ENCODE measurements at regions not wholly inside any gene's neighbourhood (a gene's known extent, or its start where the extent isn't known, plus 50 kb on each side); places are given as distances from the start of the nearest gene placed in this dataset.

DNA sequence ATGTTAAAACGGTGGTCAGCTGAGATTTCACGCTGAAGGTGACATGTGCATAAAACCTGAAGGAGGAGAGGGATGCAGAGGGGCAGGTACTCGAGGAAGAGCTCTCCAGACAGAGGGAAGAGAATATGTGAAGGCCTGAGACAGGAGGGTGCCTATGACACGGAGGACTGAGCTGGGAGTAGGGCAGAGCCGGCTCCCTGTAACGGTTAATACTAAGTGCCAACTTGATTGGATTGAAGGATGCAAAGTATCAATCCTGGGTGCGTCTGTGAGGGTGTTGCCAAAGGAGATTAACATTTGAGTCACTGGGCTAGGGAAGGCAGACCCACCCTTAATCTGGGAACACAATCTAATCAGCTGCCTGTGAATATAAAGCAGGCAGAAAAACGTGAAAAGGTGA lies 136.2 kb upstream of the SYT6 start:
- Histone ChIP-seq H2BK120ac (ENCODE audit: low read depth, low read length) (no peak overlapping the region), H3K36me3 (ENCODE audit: control insufficient read depth, insufficient read depth, low read length) (no peaks in the 10 kb centered on the region), H3K56ac (ENCODE audit: extremely low read depth, insufficient read depth, low read length) (no peak overlapping the region), H3K9me1 (ENCODE audit: insufficient read depth, low read length) (no peaks in the 10 kb centered on the region), H2BK15ac (ENCODE audit: low read depth, low read length) (no peak overlapping the region), H3K79me1 (ENCODE audit: low read depth in 1 of 2, low read length in 2 of 2) (no peaks in the 10 kb centered on the region), H4K20me1 (ENCODE audit: insufficient read depth, low read length) (no peaks in the 10 kb centered on the region), H2AK5ac (ENCODE audit: low read depth, low read length) (no peak overlapping the region), H2BK5ac (ENCODE audit: low read depth, low read length, poor library complexity, severe bottlenecking) (no peak overlapping the region), H3K9me3 (ENCODE audit: control insufficient read depth, insufficient read depth, low read length) (no peaks in the 10 kb centered on the region), H3K23ac (ENCODE audit: low read depth, low read length) (no peak overlapping the region), H2BK20ac (ENCODE audit: low read depth, low read length) (no peak overlapping the region), H3K4me3 (ENCODE audit: insufficient read depth, low read depth, low read length) (no peak overlapping the region), H3K27ac (ENCODE audit: insufficient read depth, low read length) (no peak overlapping the region), H3K27me3 (ENCODE audit: control insufficient read depth, insufficient read depth, low read length) (peaks cover 15% of the 10 kb centered on the region), H3K18ac (ENCODE audit: low read depth, low read length) (no peak overlapping the region), H2AFZ (replicated peaks; ENCODE audit: low read length, poor library complexity) (no peak overlapping the region), H3K9ac (ENCODE audit: low read depth, low read length) (no peak overlapping the region), H3K14ac (replicated peaks; ENCODE audit: low read depth, low read length) (no peak overlapping the region), H4K8ac (ENCODE audit: low read depth in 2 of 2, low read length in 2 of 2) (no peak overlapping the region), H4K91ac (ENCODE audit: insufficient read depth, low read depth, low read length) (no peak overlapping the region), H3K4me1 (ENCODE audit: control insufficient read depth, insufficient read depth, low read length) (peaks cover 2% of the 10 kb centered on the region; the same call in 1 of the 2 replicates), H4K5ac (ENCODE audit: low read depth, low read length) (no peak overlapping the region), H3K4me2 (ENCODE audit: low read depth, low read length) (no peak overlapping the region), H3K4ac (ENCODE audit: low read depth, low read length) (no peak overlapping the region), H2AK9ac (replicated peaks; ENCODE audit: low read depth, low read length, poor library complexity) (no peak overlapping the region)
- 60% methylated on average over 3 of the region's 8 CpGs; no CpG with 5 or more reads in 1 of the 2 experiments for WGBS, 2 experiments (ENCODE audit: extremely low coverage in 2 of 2, insufficient read length in 1 of 2)
- TF ChIP-seq POLR2A (IDR thresholded peaks at IDR 0.05; ENCODE audit: low read depth, low read length) (no peak), CEBPB (IDR thresholded peaks at IDR 0.05; ENCODE audit: low read depth, low read length) (no peak), CHD1 (IDR thresholded peaks at IDR 0.05; ENCODE audit: low read depth, low read length) (no peak), MAZ (IDR thresholded peaks at IDR 0.05; ENCODE audit: borderline replicate concordance, low read depth, low read length) (no peak), BHLHE40 (IDR thresholded peaks at IDR 0.05; ENCODE audit: low read depth, low read length) (no peak)
- TF ChIP-seq, protein P1, sequence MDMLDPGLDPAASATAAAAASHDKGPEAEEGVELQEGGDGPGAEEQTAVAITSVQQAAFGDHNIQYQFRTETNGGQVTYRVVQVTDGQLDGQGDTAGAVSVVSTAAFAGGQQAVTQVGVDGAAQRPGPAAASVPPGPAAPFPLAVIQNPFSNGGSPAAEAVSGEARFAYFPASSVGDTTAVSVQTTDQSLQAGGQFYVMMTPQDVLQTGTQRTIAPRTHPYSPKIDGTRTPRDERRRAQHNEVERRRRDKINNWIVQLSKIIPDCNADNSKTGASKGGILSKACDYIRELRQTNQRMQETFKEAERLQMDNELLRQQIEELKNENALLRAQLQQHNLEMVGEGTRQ (IDR thresholded peaks at IDR 0.05; ENCODE audit: low read depth, low read length): no peak
- POLR2A ChIA-PET (ENCODE audit: unreplicated experiment): no interaction called here
- CTCF ChIA-PET: interaction anchor here (0.5 kb wide), 1 partner anchor 14 kb away, joined by 4 read pairs; no protein-coding TSS in a partner anchor
- in situ Hi-C loops (cut with MboI; ENCODE audit: low sequenced_read_pairs) (loop anchor here (25.0 kb wide), 1 partner anchor 428 kb away; the partner anchor contains the start of gene PTPN22), intact Hi-C loops (cut with micrococcal nuclease) (no loop called here), dilution Hi-C loops (cut with HindIII; ENCODE audit: low sequenced_read_pairs, unreplicated experiment) (no loop called here)
- ATAC-seq (ENCODE audit: low read depth): no peak
- BruUV-seq (replicated peaks): no TSS peak
- DNase-seq: no peak

Data from IMR-90 (cell line).